ENCODE measurements at regions not wholly inside any gene's neighbourhood (a gene's known extent, or its start where the extent isn't known, plus 50 kb on each side); places are given as distances from the start of the nearest gene placed in this dataset.
"Not testable (repeated sequence)": the region's sequence is repeated elsewhere in the genome, so short reads cannot be mapped to it uniquely, and the experiment has no call there.

DNA sequence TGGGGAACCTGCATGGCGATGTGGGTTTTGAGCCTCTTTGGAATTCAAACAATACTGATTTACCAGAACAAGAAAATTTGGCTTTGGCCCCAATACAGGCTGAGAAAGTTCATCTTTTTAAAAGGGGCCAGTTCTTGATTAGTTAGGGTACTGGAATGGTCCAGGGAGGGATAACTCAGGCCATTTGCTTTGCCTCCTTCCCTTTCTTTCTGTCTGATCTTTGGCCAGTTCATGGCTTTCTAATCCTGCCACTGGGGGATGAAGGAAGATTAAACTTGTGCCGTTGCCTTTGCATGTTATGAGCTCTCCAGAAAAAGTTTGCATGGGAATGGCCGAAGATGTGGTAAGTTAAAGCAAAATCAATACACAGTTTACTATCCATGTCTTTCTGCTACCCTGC is 78.4 kb downstream of the ADAMTS15 start:
- no peak for DNase-seq

- no peak for DNase-seq
Observed at GRCh38 chr11:130527636-130528297, 79.3 kb downstream of the ADAMTS15 start.

DNA sequence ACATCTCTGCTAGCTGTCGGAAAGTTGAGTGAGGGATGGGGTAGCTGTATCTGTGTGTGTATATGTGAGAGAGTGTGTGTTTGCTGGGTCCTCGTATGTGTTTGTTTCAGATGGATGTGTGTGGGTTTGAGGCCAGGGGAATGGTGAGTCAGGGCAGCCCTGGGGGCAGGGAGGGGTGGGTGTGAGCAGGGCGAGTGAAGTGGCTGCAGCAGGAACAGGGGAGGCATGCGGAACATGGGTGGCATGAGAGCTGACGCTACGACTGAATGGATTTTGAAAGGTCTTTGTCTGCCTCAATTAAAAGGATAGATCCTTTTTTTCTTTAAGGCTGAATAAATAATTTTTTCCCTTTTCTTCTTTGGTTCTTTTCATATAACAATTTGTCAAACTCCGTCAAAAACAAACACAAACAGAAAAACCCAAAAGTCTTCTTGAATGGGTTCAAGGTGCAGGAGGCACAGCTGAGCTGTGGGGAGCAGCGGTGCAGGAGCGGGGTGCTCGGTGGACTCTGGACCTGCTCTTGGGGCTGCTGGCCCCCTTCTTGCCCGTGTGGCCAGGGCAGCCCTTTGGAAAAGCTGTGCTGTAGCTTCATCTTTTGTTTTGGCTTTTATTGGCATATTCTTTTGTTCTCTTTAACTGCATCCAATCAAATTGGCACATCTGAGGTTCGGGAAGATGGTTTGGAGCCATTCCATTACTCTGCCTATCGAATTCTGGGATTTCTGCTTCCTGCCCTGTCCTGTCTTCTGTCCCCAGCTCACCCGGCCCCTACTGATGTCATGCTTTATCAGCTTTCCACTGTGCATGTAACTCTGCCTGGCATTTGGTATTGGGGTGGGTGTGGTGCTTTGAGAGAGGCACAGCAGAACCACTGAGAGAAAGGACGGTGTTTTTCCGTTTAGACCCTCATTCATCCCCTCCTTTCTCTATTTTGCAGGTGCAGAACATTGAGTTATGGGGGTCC is 80.1 kb downstream of the ADAMTS15 start:
- DNase-seq, result no peak

DNA sequence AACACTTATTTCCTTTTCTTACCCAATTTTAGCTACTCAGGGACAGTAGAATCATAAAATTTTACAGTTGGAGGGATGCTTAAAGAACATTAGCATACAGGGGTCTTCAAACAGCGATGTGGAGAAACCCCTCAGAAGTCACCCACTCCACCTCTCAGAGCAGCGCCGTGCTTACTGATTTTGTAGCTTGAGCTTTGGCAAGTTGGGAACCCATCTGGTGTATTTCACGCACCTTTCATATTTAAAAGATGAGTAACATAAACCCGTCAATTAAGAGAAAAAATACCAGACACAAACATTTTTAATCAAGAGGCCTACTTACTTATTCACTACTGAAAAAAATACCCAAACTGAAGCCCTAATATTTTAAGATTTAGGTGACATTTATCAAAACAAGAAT is 80.9 kb downstream of the ADAMTS15 start:
- no peak for DNase-seq

GRCh38 chr11:130531061-130531460 is 82.6 kb downstream of the ADAMTS15 start:
- no peak for DNase-seq

DNA sequence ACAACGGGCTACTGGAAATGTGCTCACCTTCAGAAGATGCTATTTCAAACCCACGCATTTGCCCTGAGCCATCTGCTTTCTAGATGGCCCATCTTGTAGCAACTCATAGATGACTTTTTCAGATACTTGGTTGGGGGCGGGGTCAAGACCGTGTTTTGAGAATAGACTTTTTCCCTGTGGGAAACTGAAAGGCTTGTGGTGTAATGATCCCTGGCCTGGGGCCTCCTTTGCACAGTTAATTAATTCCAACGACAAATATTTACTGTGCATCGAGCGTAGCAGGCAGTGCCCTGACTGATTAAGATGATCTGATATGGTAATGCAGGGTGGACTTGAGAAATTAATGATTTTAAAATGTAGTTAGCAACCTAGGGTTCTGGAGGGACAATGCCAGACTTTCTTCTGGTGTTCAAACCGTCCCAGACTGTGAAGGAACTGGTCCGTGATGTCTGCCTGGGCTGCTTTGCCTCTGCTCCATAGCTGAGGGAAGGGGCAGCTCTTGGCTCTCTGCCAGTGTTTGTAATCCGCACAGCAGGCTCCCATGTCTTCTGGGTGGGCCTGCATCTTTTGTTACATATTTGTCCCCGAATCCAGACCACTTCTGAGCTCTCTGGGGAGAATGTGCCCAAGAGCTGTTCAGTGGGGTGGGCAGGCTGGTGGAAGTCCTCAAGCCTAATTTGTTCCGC is 84.8 kb downstream of the ADAMTS15 start:
- DNase-seq, result no peak

DNA sequence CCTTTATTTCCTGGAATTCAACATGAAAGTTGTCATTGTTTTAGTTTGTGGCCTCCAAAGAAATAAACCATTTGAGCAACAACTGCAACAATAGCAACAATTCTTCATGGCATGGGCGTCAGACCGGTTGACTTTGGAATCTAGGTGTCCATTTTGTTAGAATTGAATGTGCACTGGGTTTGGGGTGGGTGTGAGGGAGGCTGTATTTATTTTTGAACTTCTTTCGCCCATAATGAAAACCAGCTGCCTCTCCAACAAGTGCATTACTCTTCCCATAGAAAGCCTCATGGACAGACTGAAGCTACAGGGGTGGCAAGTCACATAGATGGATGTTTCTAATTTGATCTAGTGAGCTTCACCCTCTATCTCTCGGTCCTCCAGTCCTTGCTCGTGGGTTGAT is 85.4 kb downstream of the ADAMTS15 start:
- no peak for DNase-seq

DNA sequence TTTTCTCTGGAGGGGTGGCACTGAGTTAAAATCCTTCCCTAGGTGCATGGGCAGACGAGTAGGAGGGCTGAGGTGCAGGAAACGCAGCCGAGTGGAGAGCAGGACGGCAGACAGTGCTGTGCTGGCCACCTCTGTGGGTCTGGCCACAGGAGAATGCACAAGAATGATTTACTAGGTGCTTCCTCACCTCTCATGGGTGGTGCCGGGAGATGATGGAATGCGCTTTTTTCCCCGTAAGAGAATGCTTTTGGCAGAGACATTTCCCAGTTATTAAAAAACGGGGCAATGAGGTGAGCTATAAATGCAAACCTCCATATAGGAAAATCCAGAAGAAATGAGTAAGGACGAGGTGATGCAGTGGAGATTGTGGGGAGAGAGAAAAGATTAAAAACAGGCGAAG is 86.1 kb downstream of the ADAMTS15 start:
- DNase-seq, result no peak

DNA sequence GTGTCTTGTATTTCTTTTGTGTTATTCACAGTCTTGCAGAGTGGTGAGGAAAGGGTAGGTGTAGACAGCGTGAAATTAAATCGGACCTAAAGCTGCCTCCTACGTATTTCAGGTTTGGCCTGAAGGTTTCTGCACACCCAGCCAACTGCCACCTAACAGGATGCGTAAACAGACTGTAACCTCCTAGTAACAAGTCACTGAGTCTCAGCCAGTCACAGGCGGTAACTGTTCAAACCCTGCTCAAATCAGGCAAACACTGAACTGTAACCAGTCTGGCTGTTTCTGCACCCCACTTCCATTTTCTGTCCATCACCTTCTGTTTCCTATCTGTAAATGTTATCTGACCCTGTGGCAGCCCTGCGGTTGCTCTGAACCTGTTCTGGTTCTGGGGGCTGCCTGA is 87.1 kb downstream of the ADAMTS15 start:
- no peak for DNase-seq

DNA sequence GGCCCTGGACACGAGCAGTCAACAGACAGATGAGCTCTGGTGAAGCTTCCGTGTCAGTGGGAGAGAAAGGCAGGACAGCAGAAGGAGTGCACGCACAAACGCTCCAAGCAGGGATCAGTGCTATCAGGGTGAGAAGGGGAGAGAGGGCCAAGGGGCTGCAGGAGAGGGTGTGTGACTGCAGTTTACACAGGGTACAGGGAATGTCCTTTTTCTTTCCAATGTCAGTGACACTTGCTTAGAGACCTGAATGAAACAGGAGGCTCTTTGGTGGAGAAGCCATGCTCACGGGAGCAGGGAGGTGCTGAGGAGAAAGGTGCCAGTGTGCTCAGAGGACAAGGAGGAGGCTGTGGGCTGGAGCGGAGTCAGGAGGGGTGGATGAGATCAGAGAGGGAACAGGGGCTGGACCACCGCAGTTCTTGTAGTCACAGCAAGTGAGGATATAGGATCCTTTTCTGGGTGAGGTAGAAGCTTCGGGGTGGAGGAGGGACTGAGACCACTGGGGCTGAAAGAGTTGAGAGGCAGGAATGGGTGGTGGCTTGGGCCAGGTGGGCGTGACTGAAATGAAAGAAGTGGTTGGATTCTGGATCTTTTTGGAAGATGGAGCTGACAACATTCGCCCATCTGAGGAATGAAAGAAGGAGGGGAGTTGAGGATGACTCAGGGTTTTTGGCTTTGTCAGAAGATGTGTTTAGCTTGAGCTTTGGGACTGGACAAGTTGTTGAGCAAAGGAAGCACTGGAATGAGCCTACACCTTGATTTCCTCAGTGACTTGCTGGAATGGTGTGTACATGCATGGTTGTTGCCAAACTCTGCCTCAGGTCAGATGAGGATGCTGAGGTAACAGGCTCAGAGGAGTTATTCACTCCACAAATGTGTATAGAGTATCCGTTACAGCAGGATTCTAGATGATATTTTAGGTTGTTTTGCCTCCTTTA is 87.9 kb downstream of the ADAMTS15 start:
- DNase-seq, result no peak

DNA sequence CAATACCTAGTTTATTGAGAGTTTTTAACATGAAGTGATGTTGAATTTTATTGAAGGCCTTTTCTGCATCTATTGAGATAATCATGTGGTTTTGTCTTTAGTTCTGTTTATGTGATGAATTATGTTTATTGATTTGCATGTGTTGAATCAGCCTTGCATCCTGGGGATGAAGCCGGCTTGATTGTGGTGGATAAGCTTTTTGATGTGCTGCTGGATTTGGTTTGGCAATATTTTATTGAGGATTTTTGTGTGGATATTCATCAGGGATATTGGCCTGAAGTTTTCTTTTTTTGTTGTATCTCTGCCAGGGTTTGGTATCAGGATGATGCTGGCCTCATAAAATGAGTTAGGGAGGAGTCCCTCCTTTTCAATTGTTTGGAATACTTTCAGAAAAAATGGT is 91.2 kb downstream of the ADAMTS15 start:
- not testable (repeated sequence) for DNase-seq

GRCh38 chr11:130544266-130544665 is 95.8 kb downstream of the ADAMTS15 start:
- no peak for DNase-seq

GRCh38 chr11:130545449-130546072 is 97.1 kb downstream of the ADAMTS15 start:
- DNase-seq, result no peak

GRCh38 chr11:130546438-130546837 is 98.0 kb downstream of the ADAMTS15 start:
- no peak for DNase-seq

DNA sequence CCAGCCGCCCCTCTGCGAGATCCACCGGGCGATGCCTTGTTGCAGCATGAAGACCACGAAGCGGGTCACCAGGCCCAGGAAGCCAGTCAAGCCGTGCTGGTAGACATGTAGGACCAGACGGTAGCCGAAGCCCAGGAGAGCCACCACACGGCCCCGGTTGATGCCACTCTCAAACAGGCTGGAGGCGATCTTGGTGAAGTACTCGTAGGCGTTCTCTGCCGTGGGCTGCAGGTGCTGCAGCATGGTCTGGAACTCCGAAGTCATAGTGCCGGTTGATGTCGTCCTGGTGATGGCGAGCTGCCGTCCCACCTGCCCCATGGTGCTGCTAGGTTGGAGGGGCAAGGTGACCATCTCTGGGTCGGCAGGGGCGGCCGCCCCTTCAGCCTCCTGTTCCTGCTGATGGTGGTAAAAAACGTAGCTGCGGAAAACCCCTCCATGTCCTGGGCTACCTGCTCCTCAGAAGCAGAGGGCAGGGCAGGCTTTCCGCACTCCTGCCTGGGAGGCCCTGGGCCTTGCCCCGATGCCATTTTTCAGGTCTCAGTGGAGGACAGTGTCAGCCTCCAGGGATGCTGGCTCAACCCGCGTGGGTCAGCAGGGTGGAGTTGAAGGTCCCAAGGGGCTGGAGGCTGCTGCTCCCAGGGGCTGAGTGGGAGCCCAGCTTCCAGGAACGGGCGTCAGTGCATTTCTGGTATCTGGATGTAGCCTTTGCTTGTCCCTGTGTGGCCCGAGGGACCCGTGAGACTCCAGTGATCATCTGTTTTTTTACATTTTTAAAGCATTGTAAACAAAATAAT is 98.7 kb downstream of the ADAMTS15 start:
- DNase-seq, result no peak

- DNase-seq, result no peak
Observed at GRCh38 chr11:130547761-130548490, 99.5 kb downstream of the ADAMTS15 start.

- DNase-seq, result no peak
Observed at GRCh38 chr11:130548491-130548833, 100.0 kb downstream of the ADAMTS15 start.

DNA sequence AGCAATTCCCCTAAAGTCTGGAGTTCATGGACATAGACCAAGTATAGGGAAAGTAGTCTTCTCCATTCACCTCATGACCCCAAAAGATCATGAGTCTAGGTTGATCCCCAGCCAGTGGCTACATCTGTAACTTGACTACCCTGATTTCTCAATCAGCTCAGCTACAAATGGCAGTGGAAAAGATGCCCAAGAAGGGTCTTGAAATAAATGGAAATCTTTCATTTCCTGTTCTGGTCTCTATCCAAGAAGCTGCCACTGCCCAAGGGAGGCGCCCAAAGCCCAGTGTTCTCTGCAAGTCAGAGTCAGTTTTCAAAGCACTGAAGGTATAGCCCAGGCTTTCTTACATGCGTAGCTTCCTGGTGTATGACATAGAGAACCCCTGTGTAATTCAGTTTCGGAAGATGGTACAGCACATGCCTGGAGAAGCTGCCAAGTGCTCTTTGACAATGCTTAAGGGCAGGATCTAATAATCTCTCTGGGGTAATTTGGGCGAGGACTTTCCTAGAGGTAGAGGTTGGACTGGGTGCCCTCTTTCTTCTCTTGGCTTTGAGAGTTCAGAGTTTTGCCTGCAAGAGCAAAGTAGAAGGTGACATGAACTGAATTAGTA is 101.1 kb downstream of the ADAMTS15 start:
- no peak for DNase-seq

GRCh38 chr11:130550150-130550549 is 101.7 kb downstream of the ADAMTS15 start:
- no peak for DNase-seq

DNA sequence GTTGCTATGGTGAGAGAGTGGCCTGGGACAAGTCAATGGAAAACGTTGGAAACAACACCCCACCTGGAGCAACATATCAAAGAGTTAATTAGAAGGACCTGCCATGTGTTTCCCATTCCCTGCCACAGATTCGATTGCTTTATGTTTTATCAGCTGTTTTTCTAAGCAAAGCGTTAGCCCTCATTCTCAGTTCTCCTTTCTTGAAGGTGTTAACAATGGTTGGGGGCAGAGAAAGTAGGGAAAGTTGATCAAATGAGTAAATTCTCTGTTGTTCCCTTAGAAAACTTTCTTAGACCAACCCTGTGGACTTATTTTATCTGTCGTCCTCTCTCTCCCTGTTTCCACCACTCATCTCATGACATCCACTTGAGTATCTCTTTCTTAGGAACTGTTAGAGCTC is 102.5 kb downstream of the ADAMTS15 start:
- DNase-seq, result no peak
